Heart right ventricle (tissue), 16 donors: ENCODE measurements at regions not wholly inside any gene's neighbourhood (a gene's known extent, or its start where the extent isn't known, plus 50 kb on each side); places are given as distances from the start of the nearest gene placed in this dataset.
"Not testable (repeated sequence)": the region's sequence is repeated elsewhere in the genome, so short reads cannot be mapped to it uniquely, and the experiment has no call there.

Experiments
- ATAC-seq, 8 donors: fragments of 200-7000 bp; cut with Tn5 transposase; one replicate each; pipeline ENCODE4 v1.9.1; 2020; ENCODE audit warnings: mild to moderate bottlenecking in 8 of 8, moderate library complexity in 8 of 8, moderate number of reproducible peaks in 1 of 8
- DNase-seq, 2 donors: peaks; one replicate each; pipeline ENCODE4 v3.0.0-alpha.2; 2020
- H3K27ac ChIP-seq, 10 donors: fragments of 200-600 bp; sonication (generic) in 2 of 10; one replicate each; pipeline versions ENCODE4 v1.5.0 to v1.8.0; 2020 to 2022; ENCODE audit warnings: mild to moderate bottlenecking in 3 of 10
- H3K27me3 ChIP-seq, 7 donors: fragments of 200-600 bp; one replicate each; pipeline ENCODE4 v1.8.0; 2021 to 2022; ENCODE audit warnings: mild to moderate bottlenecking in 2 of 7
- H3K36me3 ChIP-seq, 9 donors: fragments of 200-600 bp; sonication (generic) in 1 of 9; one replicate each; pipeline versions ENCODE4 v1.5.0 to v1.8.0; 2020 to 2022; ENCODE audit warnings: mild to moderate bottlenecking in 2 of 9
- H3K4me1 ChIP-seq, 9 donors: fragments of 200-600 bp; sonication (generic) in 1 of 9; one replicate each; pipeline versions ENCODE4 v1.5.0 to v1.8.0; 2020 to 2022; ENCODE audit warnings: mild to moderate bottlenecking in 4 of 9
- H3K4me3 ChIP-seq, 10 donors: fragments of 200-600 bp; sonication (generic) in 2 of 10; one replicate each; pipeline versions ENCODE4 v1.5.0 to v1.8.0; 2020 to 2022; ENCODE audit warnings: mild to moderate bottlenecking in 7 of 10, moderate library complexity in 2 of 10
- H3K9me3 ChIP-seq, 11 donors: fragments of 200-600 bp in 10 of 11; sonication (generic) in 2 of 11; one replicate each; pipeline versions ENCODE4 v1.5.0 to v1.8.0; 2013 to 2022; ENCODE audit warnings: mild to moderate bottlenecking in 2 of 11, control low read depth in 1 of 11, moderate library complexity in 1 of 11
- CTCF ChIP-seq, 9 donors: fragments of 200-600 bp; sonication (generic) in 2 of 9; IDR thresholded peaks; one replicate each; pipeline versions ENCODE4 v1.5.0 to v1.8.0; 2021 to 2022; ENCODE audit warnings: antibody characterized with exemption in 9 of 9, mild to moderate bottlenecking in 5 of 9, moderate library complexity in 1 of 9
- WGBS, 2 donors: extraction: QIAGEN DNeasy Blood & Tissue Kit; methylation state at CpG; one replicate each; pipeline ENCODE4 v1.1.7; 2013; ENCODE audit warnings: inconsistent platforms in 1 of 2; 5-methylcytosine and 5-hydroxymethylcytosine counted together
- intact Hi-C, 10 donors: fragments of 100-400 bp; cut with DNase I; formaldehyde crosslinking; loops; one replicate each; pipeline versions ENCODE4 v1.11.1 to v1.14.2; 2022
- donor health status: Arrhythmogenic right ventricular cardiomyopathy.
- donor health status: ischemic (EF 13 %, LVEDD 7.1; RV severe dilation, severe dysfunction).
- donor health status: healthy with polysubstance abuse.
- donor health status: DM: no; HTN: yes; CAD: no.
- donor health status: DM: no; HTN: no; CAD: no.
- donor health status: ischemic (EF 25% LVEDD 6.9; RV normal size, moderate dysfunction).
- donor health status: ischemic (EF 25% LVEDD 5.7; RV mildly dilated, moderate dysfunction).
- donor health status: healthy.
- donor health status: DM: yes; HTN: yes; CAD: no.
- donor health status: Ischemic cardiomyopathy.
- donor health status: ischemic (EF 35%, LVEDD 5.7; RV mildly dilated, moderate dysfunction).
- donor health status: nonischemic (EF 11% LVEDD 7.7; RV severe dilation, severe dysfunction).
- donor health status: DM: yes; HTN: yes; CAD: no.
- donor health status: PGD.
- donor health status: ischemic (EF 29% LVEDD 5.4; RV normal size, mild dysfunction).
- donor health status: nonischemic (EF 23%, LVEDD 6.1; RV moderate dilation, normal function).

- TF ChIP-seq CTCF (IDR thresholded peaks at IDR 0.05), result no peak
- H3K4me1 ChIP-seq, result no peaks in the 10 kb centered on the region
- H3K36me3 ChIP-seq, result no peaks in the 10 kb centered on the region
- H3K27me3 ChIP-seq, result no peaks in the 10 kb centered on the region
- ATAC-seq (no peak), DNase-seq (no peak)
- H3K27ac ChIP-seq, result no peak overlapping the region
- WGBS, 2 donors, result 38 to 49% methylated on average over 3 of the region's 3 CpGs
- H3K4me3 ChIP-seq, result no peak overlapping the region
- intact Hi-C loops, result no loop called here
- H3K9me3 ChIP-seq, result peaks cover 0 to 24% (median 3%) of the 10 kb centered on the region in 11 donors
Measured at GRCh38 chr2:194062401-194062800, 1594.6 kb upstream of the SLC39A10 start.

- DNase-seq (no peak), ATAC-seq (no peak)
- Histone ChIP-seq H3K36me3 (no peaks in the 10 kb centered on the region), H3K27me3 (no peaks in the 10 kb centered on the region), H3K9me3 (peaks cover 0 to 24% (median 3%) of the 10 kb centered on the region in 11 donors), H3K4me1 (no peaks in the 10 kb centered on the region), H3K4me3 (no peak overlapping the region), H3K27ac (no peak overlapping the region)
- no peak for TF ChIP-seq CTCF (IDR thresholded peaks at IDR 0.05)
- intact Hi-C loops, result no loop called here
- WGBS, 2 donors, result 75 to 78% methylated on average over 3 of the region's 3 CpGs
Measured at GRCh38 chr2:194060269-194060668, 1596.8 kb upstream of the SLC39A10 start.

- Histone ChIP-seq H3K27ac (no peak overlapping the region), H3K27me3 (no peaks in the 10 kb centered on the region), H3K36me3 (no peaks in the 10 kb centered on the region), H3K9me3 (peaks cover 0 to 26% (median 0%) of the 10 kb centered on the region in 11 donors), H3K4me3 (no peak overlapping the region), H3K4me1 (no peaks in the 10 kb centered on the region)
- no peak for TF ChIP-seq CTCF (IDR thresholded peaks at IDR 0.05)
- ATAC-seq (no peak), DNase-seq (no peak)
- intact Hi-C loops, result no loop called here
Measured at GRCh38 chr2:194054313-194054712, 1602.7 kb upstream of the SLC39A10 start.

GRCh38 chr2:194044321-194044720, 1612.7 kb upstream of the SLC39A10 start:
- WGBS, 2 donors, result 73 to 80% methylated on average over 1 of the region's 1 CpG
- no peak for TF ChIP-seq CTCF (IDR thresholded peaks at IDR 0.05)
- no peaks in the 10 kb centered on the region for H3K27me3 ChIP-seq
- peaks cover 0 to 30% (median 0%) of the 10 kb centered on the region in 11 donors for H3K9me3 ChIP-seq
- DNase-seq (no peak), ATAC-seq (no peak)
- no peak overlapping the region for H3K4me3 ChIP-seq
- intact Hi-C loops, result no loop called here
- no peaks in the 10 kb centered on the region for H3K36me3 ChIP-seq
- no peaks in the 10 kb centered on the region for H3K4me1 ChIP-seq
- no peak overlapping the region for H3K27ac ChIP-seq

GRCh38 chr2:194021130-194021529, 1635.9 kb upstream of the SLC39A10 start:
- H3K36me3 ChIP-seq, ATAC-seq, H3K4me3 ChIP-seq, H3K27me3 ChIP-seq, DNase-seq, intact Hi-C loops, H3K27ac ChIP-seq, H3K4me1 ChIP-seq: not testable (repeated sequence)
- whole genome bisulfite sequencing, 2 donors, result 92 to 96% methylated on average over 5 of the region's 5 CpGs
- H3K9me3 ChIP-seq, result peaks cover 0 to 39% (median 0%) of the 10 kb centered on the region in 11 donors
